NT2/D1 (cell line): ENCODE measurements at regions not wholly inside any gene's neighbourhood (a gene's known extent, or its start where the extent isn't known, plus 50 kb on each side); places are given as distances from the start of the nearest gene placed in this dataset.

Experiments used
- DNase-seq: peaks from one replicate; pipeline ENCODE4 v3.0.0-alpha.2; 2011; ENCODE audit warnings: low read depth, low spot score
- H3K27me3 ChIP-seq: 2 replicates; pipeline ENCODE4 v1.6.0; 2011; ENCODE audit warnings: mild to moderate bottlenecking; ENCODE audit not compliant: insufficient read length, insufficient read depth
- H3K36me3 ChIP-seq: 2 replicates; pipeline ENCODE4 v1.6.1; 2011; ENCODE audit warnings: mild to moderate bottlenecking, low read length, mixed read lengths; ENCODE audit not compliant: insufficient read depth, insufficient read length
- H3K4me1 ChIP-seq: 2 replicates; pipeline ENCODE4 v1.5.1; 2011; ENCODE audit not compliant: insufficient read depth, insufficient read length
- H3K4me3 ChIP-seq: 2 replicates; pipeline ENCODE4 v1.5.1; 2011; ENCODE audit warnings: low read depth; ENCODE audit not compliant: insufficient read length
- H3K9ac ChIP-seq: 2 replicates; pipeline ENCODE4 v1.6.0; 2011; ENCODE audit warnings: low read depth; ENCODE audit not compliant: insufficient read length
- H3K9me3 ChIP-seq: 2 replicates; pipeline ENCODE4 v1.5.1; 2011; ENCODE audit warnings: mild to moderate bottlenecking, low read length; ENCODE audit not compliant: insufficient read depth
- SUZ12 ChIP-seq: IDR thresholded peaks from 2 replicates; pipeline ENCODE4 v1.6.1; 2011; ENCODE audit not compliant: insufficient read length, insufficient read depth; ENCODE audit errors: extremely low read depth
- YY1 ChIP-seq: IDR thresholded peaks from 2 replicates; pipeline ENCODE4 v1.6.1; 2011; ENCODE audit not compliant: insufficient read length, insufficient read depth
- ZNF274 ChIP-seq: IDR thresholded peaks from 2 replicates; pipeline ENCODE4 v1.6.1; 2011; ENCODE audit warnings: mild to moderate bottlenecking, low read depth, low read length

DNA sequence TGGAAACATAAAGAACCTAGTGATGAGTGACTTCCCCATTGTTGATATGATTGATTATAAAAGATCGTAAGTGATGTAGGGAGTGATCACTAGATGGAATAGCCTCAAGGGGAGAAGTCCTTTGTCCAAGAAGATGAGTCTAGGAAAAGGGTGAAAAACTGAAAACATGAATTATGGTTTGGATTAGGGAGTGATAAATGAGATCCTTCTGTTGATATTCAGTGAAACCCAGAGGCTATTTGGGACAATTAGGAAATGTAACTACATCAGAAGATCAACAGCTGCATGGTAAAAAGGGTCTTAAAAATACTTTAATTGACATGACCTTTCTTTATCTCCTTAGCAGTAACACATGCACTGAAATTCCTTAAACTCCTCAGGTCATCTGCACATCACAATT lies 124.0 kb upstream of the UNC5C start:
- no peak overlapping the region for H3K9ac ChIP-seq
- no peak overlapping the region for H3K4me3 ChIP-seq
- H3K4me1 ChIP-seq: no peaks in the 10 kb centered on the region
- H3K36me3 ChIP-seq: no peaks in the 10 kb centered on the region
- TF ChIP-seq ZNF274: no peak
- TF ChIP-seq SUZ12: no peak
- no peak for TF ChIP-seq YY1
- H3K9me3 ChIP-seq: no peaks in the 10 kb centered on the region
- H3K27me3 ChIP-seq: no peaks in the 10 kb centered on the region
- no peak for DNase-seq

DNA sequence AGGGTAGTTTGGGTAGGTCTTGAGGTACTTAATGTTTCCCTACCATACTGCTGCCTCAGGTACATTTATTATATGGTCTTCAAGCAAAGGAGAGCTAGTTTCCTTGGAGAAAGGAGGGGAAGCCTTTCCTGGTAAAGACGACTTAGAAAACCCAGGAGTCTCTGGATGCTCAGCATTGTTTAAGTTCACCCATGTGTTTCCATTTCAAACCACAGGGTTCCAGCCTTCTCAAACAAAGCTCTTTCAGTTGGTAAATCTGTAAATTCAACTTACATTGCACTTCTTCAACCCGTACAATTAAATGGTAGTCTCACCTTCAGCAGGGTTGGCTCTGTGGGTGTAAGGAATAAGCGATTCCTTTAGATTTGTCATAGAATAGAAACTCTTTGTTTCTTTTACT lies 111.9 kb upstream of the UNC5C start:
- Histone ChIP-seq H3K9ac (no peak overlapping the region), H3K36me3 (no peaks in the 10 kb centered on the region), H3K27me3 (no peaks in the 10 kb centered on the region), H3K4me3 (no peak overlapping the region), H3K4me1 (no peaks in the 10 kb centered on the region), H3K9me3 (no peaks in the 10 kb centered on the region; the same call in 1 of the 2 replicates)
- TF ChIP-seq SUZ12: no peak
- no peak for TF ChIP-seq ZNF274
- no peak for TF ChIP-seq YY1
- DNase-seq: no peak

DNA sequence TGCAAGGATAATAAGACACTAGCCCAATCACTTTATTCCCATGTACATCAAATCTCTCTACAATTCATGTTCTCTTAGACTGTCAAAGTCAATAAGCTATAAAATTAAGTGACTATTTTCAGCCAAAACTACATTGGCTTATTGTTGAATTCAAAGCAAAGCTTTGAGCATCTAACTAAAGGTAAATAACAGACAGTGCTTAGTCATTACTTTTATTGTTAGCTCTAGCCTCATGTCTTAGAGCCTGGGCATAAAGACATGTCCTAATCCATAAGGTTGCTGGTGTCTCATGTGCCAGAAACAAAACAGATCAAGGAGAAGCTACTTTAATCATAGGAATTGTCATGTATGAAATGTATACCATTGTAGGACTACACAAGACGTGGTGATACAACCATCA lies 103.1 kb upstream of the UNC5C start:
- no peaks in the 10 kb centered on the region for H3K9me3 ChIP-seq
- no peak for DNase-seq
- no peak overlapping the region for H3K4me3 ChIP-seq
- TF ChIP-seq YY1: no peak
- TF ChIP-seq ZNF274: no peak
- no peak for TF ChIP-seq SUZ12
- H3K27me3 ChIP-seq: no peaks in the 10 kb centered on the region
- no peak overlapping the region for H3K9ac ChIP-seq
- H3K36me3 ChIP-seq: no peaks in the 10 kb centered on the region
- H3K4me1 ChIP-seq: no peaks in the 10 kb centered on the region

DNA sequence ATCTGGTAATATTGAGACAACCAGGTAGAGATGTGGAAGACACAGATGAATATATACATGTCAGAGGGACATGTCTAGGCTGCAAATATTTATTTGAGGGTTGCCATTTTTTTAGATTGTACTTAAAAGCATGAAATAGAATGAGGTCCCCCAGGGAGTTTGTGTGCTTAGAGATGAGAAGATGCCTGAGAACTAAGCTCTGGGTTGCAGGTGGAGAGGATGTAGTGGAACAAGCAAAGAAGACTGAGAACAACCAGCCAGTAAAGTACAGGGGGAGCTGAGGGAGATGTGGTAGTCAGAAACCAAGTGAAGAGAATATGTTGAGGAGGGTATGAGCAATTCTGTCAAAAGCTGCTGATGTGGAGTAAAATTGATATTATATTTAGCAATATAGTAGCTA lies 95.6 kb upstream of the UNC5C start:
- Histone ChIP-seq H3K4me3 (no peak overlapping the region), H3K36me3 (no peaks in the 10 kb centered on the region), H3K9me3 (no peaks in the 10 kb centered on the region), H3K4me1 (no peaks in the 10 kb centered on the region), H3K27me3 (no peaks in the 10 kb centered on the region), H3K9ac (no peak overlapping the region)
- DNase-seq: no peak
- TF ChIP-seq SUZ12: no peak
- no peak for TF ChIP-seq ZNF274
- no peak for TF ChIP-seq YY1

DNA sequence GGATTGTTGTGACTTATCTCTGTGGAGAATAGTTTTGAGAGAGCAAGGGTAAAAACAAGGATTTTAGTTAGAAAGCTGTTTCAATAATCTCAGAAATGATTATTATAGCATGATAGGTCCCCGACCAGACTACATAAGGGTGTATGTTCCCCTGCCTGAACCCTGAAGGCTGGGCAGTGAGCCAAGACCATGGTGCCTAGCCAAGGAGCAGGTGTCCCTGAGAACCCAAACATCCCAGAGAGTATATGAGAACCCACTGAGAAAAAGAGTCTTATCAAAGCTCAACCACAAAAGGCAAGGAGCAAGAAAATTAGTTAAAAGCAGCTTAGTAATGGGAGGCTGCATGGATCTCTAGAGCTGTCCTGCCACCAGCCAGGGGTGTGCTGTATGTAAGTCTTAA lies 94.9 kb upstream of the UNC5C start:
- Histone ChIP-seq H3K27me3 (no peaks in the 10 kb centered on the region), H3K4me1 (no peaks in the 10 kb centered on the region), H3K9me3 (no peaks in the 10 kb centered on the region), H3K9ac (no peak overlapping the region), H3K36me3 (no peaks in the 10 kb centered on the region), H3K4me3 (no peak overlapping the region)
- TF ChIP-seq SUZ12 (no peak), ZNF274 (no peak), YY1 (no peak)
- no peak for DNase-seq

DNA sequence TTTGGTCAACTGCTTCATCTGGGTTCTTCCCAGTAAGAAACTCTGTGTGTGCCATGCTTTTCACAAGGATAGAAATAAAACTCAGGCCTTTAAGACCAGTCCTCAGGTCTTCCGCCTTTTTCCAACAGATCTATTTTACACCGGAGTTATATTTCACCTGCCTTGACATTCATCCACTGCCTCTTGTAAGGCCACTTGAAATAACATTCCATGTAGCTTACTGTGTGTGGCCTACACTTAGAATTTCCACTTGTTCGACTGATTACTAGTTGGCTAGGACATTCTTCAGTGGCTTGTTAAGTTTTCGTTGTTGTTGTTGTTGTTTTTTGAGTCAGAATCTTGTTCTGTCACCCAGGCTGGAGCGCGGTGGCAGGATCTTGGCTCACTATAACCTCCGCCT lies 92.8 kb upstream of the UNC5C start:
- H3K4me1 ChIP-seq: no peaks in the 10 kb centered on the region
- DNase-seq: no peak
- H3K36me3 ChIP-seq: no peaks in the 10 kb centered on the region
- TF ChIP-seq SUZ12 (no peak), YY1 (no peak), ZNF274 (no peak)
- H3K4me3 ChIP-seq: no peak overlapping the region
- no peak overlapping the region for H3K9ac ChIP-seq
- H3K9me3 ChIP-seq: no peaks in the 10 kb centered on the region
- no peaks in the 10 kb centered on the region for H3K27me3 ChIP-seq

DNA sequence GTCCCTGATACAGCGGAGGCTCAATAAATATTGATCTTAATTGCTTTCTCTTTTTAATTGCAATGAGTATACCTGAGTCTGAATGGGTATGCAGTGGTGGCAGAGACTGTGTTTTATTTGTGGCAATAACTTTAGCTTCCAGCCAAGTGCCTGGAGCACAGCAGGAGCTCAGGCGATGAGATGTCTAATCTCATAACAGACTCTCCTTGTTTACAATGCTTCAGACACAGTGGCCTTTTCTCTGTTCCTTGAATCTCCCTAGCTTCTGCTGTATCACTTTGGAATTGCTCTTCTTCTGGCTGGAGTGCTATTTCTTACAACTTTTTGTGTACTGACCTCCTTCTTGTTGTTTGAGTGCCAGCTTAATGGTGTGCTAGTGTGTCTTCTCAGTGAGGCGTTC lies 91.5 kb upstream of the UNC5C start:
- no peaks in the 10 kb centered on the region for H3K36me3 ChIP-seq
- H3K4me1 ChIP-seq: no peaks in the 10 kb centered on the region
- no peak overlapping the region for H3K4me3 ChIP-seq
- H3K9ac ChIP-seq: no peak overlapping the region
- no peaks in the 10 kb centered on the region for H3K9me3 ChIP-seq
- TF ChIP-seq ZNF274 (no peak), YY1 (no peak), SUZ12 (no peak)
- no peaks in the 10 kb centered on the region for H3K27me3 ChIP-seq
- no peak for DNase-seq

DNA sequence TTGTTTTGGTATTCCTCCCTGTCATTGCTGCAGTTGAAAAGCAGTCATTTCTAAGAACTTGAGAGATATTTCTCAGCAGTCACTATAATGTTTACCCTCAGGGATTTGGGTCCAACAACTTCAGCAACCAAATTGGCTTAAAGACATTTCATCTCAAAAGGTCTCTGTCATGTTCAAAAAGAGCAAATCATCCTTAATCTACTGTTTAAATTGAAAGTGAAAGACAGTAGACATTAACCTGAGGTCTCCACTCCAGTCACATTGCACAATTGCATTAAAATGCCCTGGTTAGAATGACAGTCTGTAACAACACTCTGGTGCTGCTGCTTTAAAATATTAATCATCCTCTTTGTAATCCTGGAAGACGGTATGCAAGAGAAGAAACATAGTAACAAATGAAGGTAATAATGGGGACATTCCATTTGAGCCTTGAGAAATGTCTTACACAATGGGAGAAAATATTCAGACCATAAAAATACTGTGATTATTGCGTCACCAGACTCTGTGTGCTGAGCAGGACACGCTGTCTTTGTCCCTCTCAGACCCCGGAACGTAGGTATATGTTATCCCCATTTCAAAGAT lies 90.2 kb upstream of the UNC5C start:
- no peak for DNase-seq
- H3K27me3 ChIP-seq: no peaks in the 10 kb centered on the region
- no peaks in the 10 kb centered on the region for H3K4me1 ChIP-seq
- H3K4me3 ChIP-seq: no peak overlapping the region
- H3K36me3 ChIP-seq: no peaks in the 10 kb centered on the region
- no peaks in the 10 kb centered on the region for H3K9me3 ChIP-seq
- TF ChIP-seq ZNF274 (no peak), SUZ12 (no peak), YY1 (no peak)
- H3K9ac ChIP-seq: no peak overlapping the region
